ENCODE measurements at regions not wholly inside any gene's neighbourhood (a gene's known extent, or its start where the extent isn't known, plus 50 kb on each side); places are given as distances from the start of the nearest gene placed in this dataset.
"Not testable (repeated sequence)": the region's sequence is repeated elsewhere in the genome, so short reads cannot be mapped to it uniquely, and the experiment has no call there.

DNA sequence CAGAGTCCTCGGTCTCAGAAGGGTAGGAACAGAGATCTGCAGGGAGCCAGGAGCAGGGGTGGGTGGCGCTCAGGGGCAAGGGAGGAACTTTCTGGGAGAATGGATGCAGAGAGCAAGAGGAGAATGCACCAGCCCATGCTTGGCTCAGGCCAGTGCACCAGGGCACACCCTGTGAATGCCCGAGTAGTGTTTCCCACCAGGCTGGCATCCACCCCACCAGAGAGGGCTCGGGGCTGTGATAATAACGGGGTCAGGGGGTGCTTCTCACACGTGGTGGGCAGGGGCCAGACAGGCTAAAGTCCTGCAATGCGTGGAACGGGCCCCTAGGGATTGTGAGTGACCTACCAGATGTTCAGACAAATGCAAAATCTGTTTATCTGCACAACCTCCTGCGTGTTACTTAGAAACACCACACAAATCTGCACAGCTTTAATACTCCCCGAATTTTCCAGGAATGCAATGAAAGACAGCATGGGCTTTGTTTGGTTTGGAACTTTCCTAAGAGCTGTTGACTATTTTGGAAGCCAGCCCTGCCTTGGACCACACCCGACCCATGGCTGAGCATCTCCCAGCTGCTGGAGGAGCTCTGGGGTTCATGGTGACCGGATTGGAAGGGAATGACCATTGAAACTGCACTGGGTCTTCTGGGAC is 368.3 kb downstream of the SHANK2 start:
- peak; percentile 77 for DNase-seq

- DNase-seq: peak; percentile 47
Observed at GRCh38 chr11:70885281-70886231, 366.8 kb downstream of the SHANK2 start.

DNA sequence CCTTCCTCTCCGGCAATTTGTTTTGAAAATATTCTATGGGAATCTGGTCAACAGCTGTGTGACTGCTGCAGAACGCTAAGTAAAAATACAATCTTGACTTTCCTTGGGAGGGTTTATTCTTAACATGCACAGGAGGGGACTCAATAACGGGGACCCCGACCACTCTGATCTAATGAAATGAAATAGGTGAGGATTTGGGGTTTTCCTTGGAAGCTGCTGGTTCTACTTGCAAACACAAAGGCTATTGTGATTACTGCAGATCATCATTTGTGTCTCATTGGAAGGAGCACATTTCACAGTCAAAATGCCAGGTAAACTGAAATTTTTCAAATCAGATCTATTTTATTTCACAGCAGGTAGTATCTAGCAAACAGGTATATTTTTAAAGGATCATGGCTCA is 366.1 kb downstream of the SHANK2 start:
- no peak for DNase-seq

GRCh38 chr11:70886676-70887541 is 365.5 kb downstream of the SHANK2 start:
- DNase-seq: no peak

- no peak for DNase-seq
Observed at GRCh38 chr11:70887542-70887827, 364.9 kb downstream of the SHANK2 start.

GRCh38 chr11:70888061-70888460 is 364.3 kb downstream of the SHANK2 start:
- no peak for DNase-seq

- no peak for DNase-seq
Observed at GRCh38 chr11:70889411-70889810, 363.0 kb downstream of the SHANK2 start.

GRCh38 chr11:70891844-70892380 is 360.5 kb downstream of the SHANK2 start:
- DNase-seq: no peak

GRCh38 chr11:70892889-70893288 is 359.5 kb downstream of the SHANK2 start:
- no peak for DNase-seq

DNA sequence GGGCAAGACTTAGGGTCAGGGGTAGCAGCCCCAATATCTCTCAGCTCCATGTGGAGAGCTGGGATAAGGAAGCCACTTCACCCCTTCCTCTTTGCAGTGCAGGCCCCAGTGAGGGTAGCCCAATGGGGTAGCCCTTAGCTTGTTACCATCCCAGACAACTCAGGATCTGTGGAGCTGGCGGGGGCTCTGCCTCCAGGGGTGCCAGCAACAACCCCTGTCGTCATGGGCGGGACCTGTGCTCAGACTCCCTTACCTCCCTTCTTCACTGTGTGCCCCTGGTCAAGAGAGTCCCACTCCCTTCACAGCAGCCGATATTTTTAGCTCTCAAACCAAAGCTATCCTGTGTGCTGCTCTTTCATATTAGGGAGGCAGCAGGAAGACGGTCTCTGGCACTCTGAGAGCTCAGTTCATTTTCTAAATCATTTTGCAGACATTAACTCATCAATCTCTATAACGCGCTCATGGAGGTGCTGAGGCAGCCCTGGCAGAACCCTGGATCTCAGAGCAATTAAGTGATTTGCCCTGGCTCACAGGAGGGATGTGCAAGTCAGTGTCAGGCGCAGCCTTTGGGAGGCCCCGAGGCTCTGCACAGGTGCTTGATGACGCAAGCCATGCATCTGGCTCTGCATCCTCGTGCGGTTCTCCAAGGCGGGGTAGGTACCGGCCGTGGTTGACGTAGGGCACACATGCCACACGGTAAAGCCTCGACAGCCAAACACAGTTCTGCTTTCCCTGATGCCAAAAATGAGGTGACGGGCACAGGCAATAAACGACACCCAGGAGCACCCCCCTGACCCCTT is 357.6 kb downstream of the SHANK2 start:
- no peak for DNase-seq

DNA sequence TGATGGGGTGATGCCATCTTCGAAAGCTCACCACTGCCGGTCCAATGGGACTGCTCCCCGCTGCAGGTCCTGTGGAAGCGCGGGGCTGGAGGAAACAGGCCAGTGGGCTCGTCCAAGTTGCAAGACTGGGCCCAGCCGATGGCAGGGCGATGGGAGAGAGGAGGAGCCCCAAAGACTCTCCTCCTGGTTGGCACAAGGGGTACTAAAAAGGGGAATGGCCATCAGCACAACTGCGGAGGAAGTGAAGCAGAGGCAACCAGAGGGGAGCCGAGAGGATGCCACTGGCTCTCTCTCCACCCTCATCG is 357.1 kb downstream of the SHANK2 start:
- DNase-seq: no peak

DNA sequence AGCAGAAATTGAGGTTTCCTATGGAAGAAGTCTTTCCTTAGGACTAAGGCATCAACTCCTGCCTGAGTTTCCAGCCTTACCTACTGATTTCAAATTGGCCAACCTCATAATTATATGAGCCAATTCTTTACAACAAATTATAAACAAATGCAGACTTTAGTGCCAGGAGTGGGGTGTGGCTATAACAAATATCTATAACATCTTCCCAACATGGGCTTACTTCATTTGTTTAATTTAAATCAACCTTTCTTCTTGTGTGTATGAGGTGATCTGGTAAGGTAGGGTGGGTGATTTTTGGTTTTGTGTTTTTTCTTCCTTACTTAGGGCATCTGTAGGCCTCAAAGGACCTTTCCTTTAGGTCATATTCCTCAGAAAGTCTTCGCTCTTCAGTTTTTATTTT is 354.9 kb downstream of the SHANK2 start:
- no peak for DNase-seq

DNA sequence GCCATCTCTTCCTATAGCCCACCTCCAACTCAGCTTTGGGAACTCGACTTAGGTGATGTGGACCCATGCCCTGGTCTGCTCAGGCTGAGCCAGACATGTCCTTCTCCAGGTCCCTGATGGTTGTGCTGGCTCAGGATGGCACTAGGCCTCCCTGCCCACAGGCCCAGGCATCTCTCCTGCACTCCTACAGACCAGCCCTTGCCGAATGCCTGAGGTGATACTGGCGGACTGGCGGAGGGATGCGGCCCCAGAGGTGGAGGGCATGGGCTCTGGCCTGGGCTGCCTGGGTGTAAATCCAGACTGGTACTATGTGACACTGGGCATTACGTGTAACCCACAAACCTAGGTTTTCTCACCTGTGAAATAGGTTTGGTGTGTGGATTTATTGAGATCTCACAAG is 352.8 kb downstream of the SHANK2 start:
- DNase-seq: no peak

DNA sequence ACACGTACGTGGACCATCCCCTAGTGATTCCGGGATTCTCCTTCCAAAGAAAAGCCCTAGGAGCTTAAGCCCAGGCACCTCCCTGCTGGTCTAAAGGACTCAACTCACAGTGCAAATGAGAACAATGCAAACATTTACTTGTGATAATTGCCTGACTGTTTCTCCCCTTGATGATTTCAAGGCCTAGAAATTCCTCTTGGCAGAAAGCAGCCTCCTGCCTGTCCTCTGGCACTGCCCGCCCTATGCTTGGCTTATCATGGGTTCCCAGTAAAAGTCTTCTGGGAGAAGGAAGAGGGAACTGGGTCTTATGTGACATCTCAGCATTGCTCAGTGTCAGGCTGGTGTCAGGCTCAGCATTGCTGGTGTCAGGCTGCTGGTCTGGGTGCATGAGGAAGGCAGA is 351.8 kb downstream of the SHANK2 start:
- no peak for DNase-seq

DNA sequence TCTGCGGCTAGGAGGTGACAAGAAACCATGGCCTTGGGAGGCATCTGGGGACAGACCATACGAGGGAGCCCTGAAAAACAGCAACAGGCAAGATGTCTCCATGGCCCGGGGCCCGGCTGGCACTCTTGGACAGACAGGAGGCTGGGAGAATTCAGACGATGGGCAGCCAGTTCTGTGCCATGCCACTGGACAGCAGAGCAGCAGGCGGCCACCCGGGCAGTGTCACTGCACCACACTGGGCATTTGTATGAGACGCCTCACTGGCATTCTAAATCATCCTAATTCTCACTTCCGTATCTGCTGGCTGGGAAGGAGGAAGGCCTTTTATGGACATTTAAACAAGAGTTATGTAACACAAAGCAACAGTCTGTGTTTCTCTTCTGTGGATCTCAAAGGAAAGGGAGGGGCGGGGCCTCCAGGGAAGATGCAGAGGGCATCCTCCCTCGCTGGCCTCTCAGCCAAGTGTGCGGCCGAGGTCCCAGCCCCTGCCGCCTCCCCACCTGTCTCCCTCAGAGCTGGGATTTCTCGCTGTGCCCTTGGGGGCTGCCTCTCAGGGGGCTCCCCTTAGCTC is 350.3 kb downstream of the SHANK2 start:
- no peak for DNase-seq

DNA sequence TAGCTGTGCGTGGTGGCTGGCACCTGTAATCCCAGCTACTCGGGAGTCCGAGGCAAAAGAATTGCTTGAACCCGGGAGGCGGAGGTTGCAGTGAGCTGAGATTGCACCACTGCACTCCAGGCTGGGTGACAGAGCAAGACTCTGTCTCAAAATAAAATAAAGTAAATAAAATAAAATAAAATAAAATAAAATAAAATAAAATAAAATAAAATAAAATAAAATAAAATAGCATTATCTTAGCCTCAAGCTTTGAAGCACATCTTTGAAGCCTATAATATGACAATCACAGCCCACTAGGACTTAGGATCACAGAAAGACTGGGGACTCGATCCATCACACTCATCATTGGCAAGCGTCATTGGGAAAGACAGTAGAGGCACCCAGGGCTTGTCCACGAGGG is 349.1 kb downstream of the SHANK2 start:
- DNase-seq: not testable (repeated sequence)

DNA sequence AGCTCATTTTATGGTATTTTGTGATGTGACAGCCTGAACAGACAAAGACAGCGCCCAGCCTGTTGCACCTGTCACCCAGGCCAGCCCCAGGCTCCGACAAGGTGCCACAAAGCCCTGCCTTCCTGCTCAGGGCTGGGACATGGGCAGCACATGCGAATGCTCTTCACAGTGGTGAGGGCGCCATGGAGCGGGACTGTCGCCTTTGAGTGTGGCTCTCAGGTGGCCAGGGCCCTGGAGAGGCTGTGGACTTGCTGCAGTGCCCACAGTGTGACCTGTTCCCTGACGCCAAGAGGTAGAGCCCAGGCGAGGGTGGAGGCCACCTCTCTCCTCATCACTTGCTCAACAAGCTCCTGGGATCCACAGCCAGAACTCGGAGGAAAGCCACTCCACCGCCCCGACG is 346.3 kb downstream of the SHANK2 start:
- no peak for DNase-seq

- DNase-seq: no peak
Observed at GRCh38 chr11:70908223-70908622, 344.2 kb downstream of the SHANK2 start.

- no peak for DNase-seq
Observed at GRCh38 chr11:70910835-70911234, 341.5 kb downstream of the SHANK2 start.

DNA sequence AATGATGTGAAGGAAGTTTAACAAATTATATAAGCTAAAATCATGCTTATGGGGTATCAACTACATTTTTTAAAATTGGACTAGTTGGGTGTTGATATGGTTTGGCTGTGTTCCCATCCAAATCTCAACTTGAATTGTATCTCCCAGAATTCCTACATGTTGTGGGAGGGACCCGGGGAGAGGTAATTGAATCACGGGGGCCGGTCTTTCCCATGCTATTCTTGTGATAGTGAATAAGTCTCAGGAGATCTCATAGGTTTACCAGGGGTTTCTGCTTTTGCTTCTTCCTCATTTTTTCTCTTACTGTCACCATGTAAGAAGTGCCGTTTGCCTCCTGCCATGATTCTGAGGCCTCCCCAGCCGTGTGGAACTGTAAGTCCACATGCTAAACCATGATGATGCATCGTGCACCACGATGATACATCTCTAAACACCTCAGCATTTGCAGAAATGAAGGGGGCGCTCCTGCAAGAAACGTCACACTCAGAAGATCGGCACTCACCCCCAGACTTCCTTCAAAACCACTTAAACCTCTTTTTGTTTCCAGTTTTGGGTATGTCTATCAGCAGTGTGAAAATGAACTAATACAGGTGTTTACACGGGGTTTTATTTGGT is 340.0 kb downstream of the SHANK2 start:
- DNase-seq: no peak

GRCh38 chr11:70913715-70914231 is 338.6 kb downstream of the SHANK2 start:
- DNase-seq: no peak

- DNase-seq: no peak
Observed at GRCh38 chr11:70914496-70914895, 337.9 kb downstream of the SHANK2 start.
